Hematopoietic multipotent progenitor cell treated with erythropoietin and hydrocortisone succinate and interleukin-3 and kit ligand, for 4 days (in vitro differentiated cells): ENCODE measurements at regions not wholly inside any gene's neighbourhood (a gene's known extent, or its start where the extent isn't known, plus 50 kb on each side); places are given as distances from the start of the nearest gene placed in this dataset.
"Not testable (repeated sequence)": the region's sequence is repeated elsewhere in the genome, so short reads cannot be mapped to it uniquely, and the experiment has no call there.

Source experiments
- DNase-seq: peaks from one replicate; pipeline ENCODE4 v3.0.0-alpha.2; 2015

- no peak for DNase-seq
Observed at GRCh38 chr12:97616946-97617345, 154.3 kb downstream of the RMST start.

GRCh38 chr12:97628962-97629361 lies 166.4 kb downstream of the RMST start:
- no peak for DNase-seq

GRCh38 chr12:97629382-97629781 lies 166.8 kb downstream of the RMST start:
- no peak for DNase-seq

GRCh38 chr12:97630356-97630755 lies 167.8 kb downstream of the RMST start:
- no peak for DNase-seq

- DNase-seq: no peak
Observed at GRCh38 chr12:97630875-97631274, 168.3 kb downstream of the RMST start.

- DNase-seq: no peak
Observed at GRCh38 chr12:97637770-97638169, 175.2 kb downstream of the RMST start.

GRCh38 chr12:97638739-97639138 lies 176.1 kb downstream of the RMST start:
- DNase-seq: no peak

- DNase-seq: no peak
Observed at GRCh38 chr12:97639702-97640101, 177.1 kb downstream of the RMST start.

- DNase-seq: no peak
Observed at GRCh38 chr12:97640826-97641225, 178.2 kb downstream of the RMST start.

GRCh38 chr12:97642911-97643310 lies 180.3 kb downstream of the RMST start:
- no peak for DNase-seq

GRCh38 chr12:97643924-97644323 lies 181.3 kb downstream of the RMST start:
- DNase-seq: no peak

GRCh38 chr12:97645726-97646125 lies 183.1 kb downstream of the RMST start:
- DNase-seq: no peak

GRCh38 chr12:97647142-97647541 lies 184.5 kb downstream of the RMST start:
- DNase-seq: no peak

- no peak for DNase-seq
Observed at GRCh38 chr12:97650242-97650641, 187.6 kb downstream of the RMST start.

- not testable (repeated sequence) for DNase-seq
Observed at GRCh38 chr12:97656548-97656947, 193.9 kb downstream of the RMST start.

- DNase-seq: no peak
Observed at GRCh38 chr12:97659117-97659880, 196.7 kb downstream of the RMST start.

- DNase-seq: no peak
Observed at GRCh38 chr12:97666263-97666662, 203.7 kb downstream of the RMST start.

GRCh38 chr12:97672870-97673269 lies 210.3 kb downstream of the RMST start:
- no peak for DNase-seq

- no peak for DNase-seq
Observed at GRCh38 chr12:97680751-97681150, 218.1 kb downstream of the RMST start.

- no peak for DNase-seq
Observed at GRCh38 chr12:97681612-97682504, 219.3 kb downstream of the RMST start.

- no peak for DNase-seq
Observed at GRCh38 chr12:97685360-97685759, 222.8 kb downstream of the RMST start.

GRCh38 chr12:97701901-97702300 lies 239.3 kb downstream of the RMST start:
- no peak for DNase-seq

GRCh38 chr12:97711392-97711791 lies 248.8 kb downstream of the RMST start:
- DNase-seq: no peak

- no peak for DNase-seq
Observed at GRCh38 chr12:97713270-97713669, 250.7 kb downstream of the RMST start.
